GM20000 (cell line): ENCODE measurements at regions not wholly inside any gene's neighbourhood (a gene's known extent, or its start where the extent isn't known, plus 50 kb on each side); places are given as distances from the start of the nearest gene placed in this dataset.

Source experiments
- DNase-seq: peaks from one replicate; pipeline ENCODE4 v3.0.0; 2012; ENCODE audit warnings: low spot score
- TF ChIP-seq, protein P1 (sequence below): IDR thresholded peaks from 2 replicates; pipeline ENCODE4 v1.5.1; 2012; ENCODE audit warnings: mild to moderate bottlenecking, control low read depth; ENCODE audit errors: extremely low read depth, missing control alignments

DNA sequence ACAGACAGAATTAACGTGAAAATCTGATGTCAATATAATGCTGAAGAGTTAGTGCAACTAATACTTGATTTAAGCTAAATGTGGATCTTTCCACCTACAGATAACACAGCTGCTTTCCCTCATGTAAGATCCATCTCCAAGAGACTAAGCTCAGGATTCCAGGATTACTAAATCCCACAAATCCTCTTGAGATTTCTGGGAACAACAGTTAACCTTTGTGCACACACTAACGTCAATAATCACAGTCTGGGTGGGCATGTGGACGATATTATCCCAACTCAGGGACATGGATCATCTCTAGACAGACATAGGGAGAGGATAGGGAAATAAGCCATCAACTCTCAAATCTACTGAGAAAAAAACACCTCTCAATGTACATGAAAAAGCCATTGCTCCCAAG is 432.6 kb downstream of the SATB2 start:
- no peak for DNase-seq
- TF ChIP-seq, protein P1, sequence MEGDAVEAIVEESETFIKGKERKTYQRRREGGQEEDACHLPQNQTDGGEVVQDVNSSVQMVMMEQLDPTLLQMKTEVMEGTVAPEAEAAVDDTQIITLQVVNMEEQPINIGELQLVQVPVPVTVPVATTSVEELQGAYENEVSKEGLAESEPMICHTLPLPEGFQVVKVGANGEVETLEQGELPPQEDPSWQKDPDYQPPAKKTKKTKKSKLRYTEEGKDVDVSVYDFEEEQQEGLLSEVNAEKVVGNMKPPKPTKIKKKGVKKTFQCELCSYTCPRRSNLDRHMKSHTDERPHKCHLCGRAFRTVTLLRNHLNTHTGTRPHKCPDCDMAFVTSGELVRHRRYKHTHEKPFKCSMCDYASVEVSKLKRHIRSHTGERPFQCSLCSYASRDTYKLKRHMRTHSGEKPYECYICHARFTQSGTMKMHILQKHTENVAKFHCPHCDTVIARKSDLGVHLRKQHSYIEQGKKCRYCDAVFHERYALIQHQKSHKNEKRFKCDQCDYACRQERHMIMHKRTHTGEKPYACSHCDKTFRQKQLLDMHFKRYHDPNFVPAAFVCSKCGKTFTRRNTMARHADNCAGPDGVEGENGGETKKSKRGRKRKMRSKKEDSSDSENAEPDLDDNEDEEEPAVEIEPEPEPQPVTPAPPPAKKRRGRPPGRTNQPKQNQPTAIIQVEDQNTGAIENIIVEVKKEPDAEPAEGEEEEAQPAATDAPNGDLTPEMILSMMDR = no peak

DNA sequence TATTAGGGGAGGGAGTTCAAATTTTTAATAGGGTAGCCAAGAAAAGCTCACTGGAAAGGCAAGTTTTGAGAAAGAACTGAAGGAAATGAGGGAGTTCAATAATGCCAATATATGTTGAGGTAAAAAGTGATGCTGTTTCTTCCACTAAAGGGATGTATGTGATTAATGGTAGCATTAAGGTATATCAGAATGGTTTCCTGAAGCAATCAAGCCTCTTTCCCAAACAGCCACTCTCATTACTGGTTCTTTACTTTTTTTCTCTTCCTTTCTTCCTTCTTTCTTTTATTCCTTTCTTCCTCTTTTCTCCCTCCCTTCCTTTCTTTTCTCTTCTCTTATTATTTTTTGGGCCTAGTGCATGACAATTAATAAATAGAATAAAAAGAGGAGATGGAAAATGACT is 433.5 kb downstream of the SATB2 start:
- no peak for DNase-seq
- TF ChIP-seq, protein P1 = no peak

DNA sequence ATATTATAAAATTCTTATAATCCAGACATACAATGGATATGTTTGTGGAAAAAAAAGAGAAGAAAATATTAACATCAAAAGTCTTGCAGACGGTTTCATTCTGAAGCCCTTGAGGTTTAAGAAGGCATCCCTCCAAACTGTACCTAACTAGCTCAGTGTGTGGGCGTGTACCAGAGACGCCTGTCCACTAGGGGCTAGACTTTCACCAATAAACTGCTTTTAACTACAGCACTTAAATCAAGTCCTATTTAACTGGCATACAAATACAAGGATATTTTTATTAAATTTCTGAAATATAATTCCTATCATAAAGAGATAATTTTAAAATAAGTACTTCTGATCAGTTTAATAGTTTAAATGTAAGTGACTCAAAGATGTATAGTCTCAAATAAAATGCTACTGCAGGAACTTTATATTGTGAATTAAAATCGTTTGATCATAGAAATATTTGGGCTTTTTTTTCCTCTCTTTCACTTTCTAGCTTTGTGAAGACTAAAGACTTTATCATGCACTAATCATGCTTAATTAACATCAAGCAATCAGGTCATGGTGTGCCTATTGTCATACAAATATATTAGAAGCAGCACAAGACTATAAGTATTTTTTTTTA is 437.7 kb downstream of the SATB2 start:
- no peak for DNase-seq
- TF ChIP-seq, protein P1 = no peak

DNA sequence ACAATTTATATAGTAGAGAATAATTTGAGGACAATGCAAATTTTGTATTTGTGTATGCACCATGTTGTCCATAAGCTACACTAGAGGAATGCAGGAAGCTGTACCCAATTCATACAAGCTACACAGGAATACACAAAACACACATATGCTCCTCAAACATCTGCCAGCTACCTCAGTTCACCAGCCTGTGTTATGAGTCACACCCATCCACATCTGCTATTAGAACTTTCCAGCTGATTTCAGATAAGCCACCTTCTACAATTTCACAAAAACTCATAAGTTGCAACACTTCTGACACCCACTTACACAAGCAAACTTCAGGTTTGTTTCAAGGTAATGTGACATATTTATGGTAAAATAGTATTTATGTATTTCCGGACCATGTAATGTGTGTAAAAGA is 438.9 kb downstream of the SATB2 start:
- TF ChIP-seq, protein P1 = no peak

DNA sequence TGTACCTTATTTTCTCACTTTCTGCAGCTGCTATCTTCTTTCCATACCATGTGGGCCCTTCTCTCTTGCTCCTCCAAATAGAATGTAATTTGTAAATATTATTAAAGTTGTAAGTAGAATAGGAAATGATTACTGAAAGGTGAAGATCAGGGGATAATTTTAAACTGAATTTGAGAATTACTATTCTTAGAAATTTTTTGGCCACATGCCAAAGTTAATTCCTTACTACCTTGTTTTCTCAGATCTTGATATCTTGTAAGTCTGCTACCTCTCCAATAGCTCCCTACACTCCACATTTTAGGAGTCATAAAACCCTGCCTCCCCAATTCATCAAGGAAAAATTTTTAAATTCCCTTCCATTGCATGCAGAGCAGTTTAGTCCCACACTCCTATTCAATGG is 442.7 kb downstream of the SATB2 start:
- no peak for DNase-seq
- TF ChIP-seq, protein P1 = no peak

More for the DNA sequence above, 438.9 kb downstream of the SATB2 start:
- DNase-seq = no peak

DNA sequence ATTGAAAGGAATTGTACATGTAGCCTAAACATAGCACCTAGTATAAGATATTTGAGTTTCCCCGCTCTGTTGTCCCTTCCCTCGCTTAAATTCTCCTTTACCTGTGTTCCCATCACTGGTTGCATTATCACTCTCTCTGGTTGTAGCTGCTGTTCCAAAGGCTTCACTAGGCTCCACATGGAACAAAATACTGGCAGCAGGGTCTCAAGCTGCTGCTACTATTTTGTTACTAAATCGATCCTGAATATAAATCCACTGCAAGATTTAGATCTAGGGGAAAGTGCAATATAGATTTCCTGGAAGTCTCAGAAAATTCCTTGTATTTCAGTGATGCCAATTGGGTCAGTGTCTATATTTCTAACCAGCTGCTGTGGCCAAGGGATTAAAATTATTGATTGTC is 443.5 kb downstream of the SATB2 start:
- TF ChIP-seq, protein P1 = no peak
- no peak for DNase-seq

DNA sequence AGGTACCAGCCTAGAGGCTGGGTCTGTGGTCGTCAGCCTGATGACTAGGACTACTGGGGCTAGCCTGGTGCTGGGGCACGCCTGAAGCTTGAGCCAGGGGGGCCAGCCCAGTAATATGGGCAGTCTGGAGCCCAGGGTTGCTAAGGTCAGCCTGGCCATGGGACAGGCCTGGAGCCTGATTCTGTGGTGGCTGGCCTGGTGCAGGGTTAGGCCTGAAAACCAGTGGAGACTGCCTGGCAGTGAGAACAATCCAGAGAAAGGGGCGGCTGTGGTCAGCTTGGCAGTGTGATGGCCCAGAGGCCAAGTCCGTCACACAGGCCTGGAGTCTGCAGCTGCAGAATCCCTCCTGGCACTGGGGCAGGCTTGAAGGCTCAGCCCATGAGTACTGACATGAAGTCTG is 445.8 kb downstream of the SATB2 start:
- TF ChIP-seq, protein P1 = no peak
- no peak for DNase-seq
